ENCODE measurements at regions not wholly inside any gene's neighbourhood (a gene's known extent, or its start where the extent isn't known, plus 50 kb on each side); places are given as distances from the start of the nearest gene placed in this dataset.

DNA sequence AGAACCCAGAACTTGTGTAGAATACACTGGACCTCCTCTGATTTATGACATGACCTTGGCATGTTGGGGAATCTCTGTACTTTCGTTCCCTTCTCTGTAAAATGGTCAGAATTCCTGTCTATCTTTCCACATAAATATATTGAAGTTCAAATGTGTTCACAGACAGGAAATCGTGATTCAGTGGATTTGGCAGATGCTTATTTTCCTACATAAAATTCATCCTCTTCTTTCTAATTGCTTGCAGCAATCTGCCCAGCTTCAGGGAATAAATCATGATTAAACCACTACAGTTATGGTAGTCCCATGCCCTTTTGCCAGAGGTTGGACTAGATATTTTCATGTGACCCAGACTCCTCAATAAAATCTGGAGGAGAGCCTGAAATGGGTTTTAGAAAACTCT lies 52.1 kb upstream of the ARL15 start:
- TF ChIP-seq POLR2A (IDR thresholded peaks at IDR 0.05): no peak
- TF ChIP-seq, protein P1, sequence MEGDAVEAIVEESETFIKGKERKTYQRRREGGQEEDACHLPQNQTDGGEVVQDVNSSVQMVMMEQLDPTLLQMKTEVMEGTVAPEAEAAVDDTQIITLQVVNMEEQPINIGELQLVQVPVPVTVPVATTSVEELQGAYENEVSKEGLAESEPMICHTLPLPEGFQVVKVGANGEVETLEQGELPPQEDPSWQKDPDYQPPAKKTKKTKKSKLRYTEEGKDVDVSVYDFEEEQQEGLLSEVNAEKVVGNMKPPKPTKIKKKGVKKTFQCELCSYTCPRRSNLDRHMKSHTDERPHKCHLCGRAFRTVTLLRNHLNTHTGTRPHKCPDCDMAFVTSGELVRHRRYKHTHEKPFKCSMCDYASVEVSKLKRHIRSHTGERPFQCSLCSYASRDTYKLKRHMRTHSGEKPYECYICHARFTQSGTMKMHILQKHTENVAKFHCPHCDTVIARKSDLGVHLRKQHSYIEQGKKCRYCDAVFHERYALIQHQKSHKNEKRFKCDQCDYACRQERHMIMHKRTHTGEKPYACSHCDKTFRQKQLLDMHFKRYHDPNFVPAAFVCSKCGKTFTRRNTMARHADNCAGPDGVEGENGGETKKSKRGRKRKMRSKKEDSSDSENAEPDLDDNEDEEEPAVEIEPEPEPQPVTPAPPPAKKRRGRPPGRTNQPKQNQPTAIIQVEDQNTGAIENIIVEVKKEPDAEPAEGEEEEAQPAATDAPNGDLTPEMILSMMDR (IDR thresholded peaks at IDR 0.05): no peak
- TF ChIP-seq POLR2AphosphoS5 (IDR thresholded peaks at IDR 0.05): no peak

Data from sigmoid colon (tissue), 4 donors.